GM12878 (cell line): ENCODE measurements at regions not wholly inside any gene's neighbourhood (a gene's known extent, or its start where the extent isn't known, plus 50 kb on each side); places are given as distances from the start of the nearest gene placed in this dataset.

Experiments
- ATF3 ChIP-seq: IDR thresholded peaks from 2 replicates; pipeline ENCODE4 v1.6.1; 2011; ENCODE audit warnings: low read depth, mild to moderate bottlenecking, low read length, moderate library complexity, borderline replicate concordance; ENCODE audit errors: extremely low read depth
- POU2F2 ChIP-seq: IDR thresholded peaks from 3 replicates; pipeline ENCODE4 v1.6.1; 2011; ENCODE audit warnings: low read depth, mild to moderate bottlenecking, low read length, borderline replicate concordance
- RAD21 ChIP-seq: IDR thresholded peaks from 2 replicates; pipeline ENCODE4 v1.6.1; 2011; ENCODE audit warnings: mild to moderate bottlenecking, low read depth, low read length, moderate library complexity; ENCODE audit not compliant: insufficient read depth
- TF ChIP-seq, protein P1 (sequence below), 3 experiments: IDR thresholded peaks in 2 of 3; conservative IDR thresholded peaks in 1 of 3; 2 replicates each; pipeline ENCODE4 v1.5.1; 2011; ENCODE audit warnings: low read depth in 3 of 3, low read length in 3 of 3, mild to moderate bottlenecking in 3 of 3, control low read depth in 2 of 3, moderate library complexity in 2 of 3, inconsistent platforms in 1 of 3, mixed read lengths in 1 of 3; ENCODE audit not compliant: control insufficient read depth in 2 of 3, insufficient read depth in 1 of 3; ENCODE audit errors: extremely low read depth in 1 of 3

- TF ChIP-seq ATF3 (no peak), POU2F2 (no peak), RAD21 (no peak)
- TF ChIP-seq, protein P1, sequence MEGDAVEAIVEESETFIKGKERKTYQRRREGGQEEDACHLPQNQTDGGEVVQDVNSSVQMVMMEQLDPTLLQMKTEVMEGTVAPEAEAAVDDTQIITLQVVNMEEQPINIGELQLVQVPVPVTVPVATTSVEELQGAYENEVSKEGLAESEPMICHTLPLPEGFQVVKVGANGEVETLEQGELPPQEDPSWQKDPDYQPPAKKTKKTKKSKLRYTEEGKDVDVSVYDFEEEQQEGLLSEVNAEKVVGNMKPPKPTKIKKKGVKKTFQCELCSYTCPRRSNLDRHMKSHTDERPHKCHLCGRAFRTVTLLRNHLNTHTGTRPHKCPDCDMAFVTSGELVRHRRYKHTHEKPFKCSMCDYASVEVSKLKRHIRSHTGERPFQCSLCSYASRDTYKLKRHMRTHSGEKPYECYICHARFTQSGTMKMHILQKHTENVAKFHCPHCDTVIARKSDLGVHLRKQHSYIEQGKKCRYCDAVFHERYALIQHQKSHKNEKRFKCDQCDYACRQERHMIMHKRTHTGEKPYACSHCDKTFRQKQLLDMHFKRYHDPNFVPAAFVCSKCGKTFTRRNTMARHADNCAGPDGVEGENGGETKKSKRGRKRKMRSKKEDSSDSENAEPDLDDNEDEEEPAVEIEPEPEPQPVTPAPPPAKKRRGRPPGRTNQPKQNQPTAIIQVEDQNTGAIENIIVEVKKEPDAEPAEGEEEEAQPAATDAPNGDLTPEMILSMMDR (IDR thresholded peaks at IDR 0.05 in 2 of 3, conservative IDR thresholded peaks at IDR 0.05 in 1 of 3; ENCODE audit: control insufficient read depth in 2 of 3, extremely low read depth in 1 of 3, insufficient read depth in 1 of 3, low read depth in 3 of 3, low read length in 3 of 3), result no peak
Measured at GRCh38 chr22:25508761-25509321, 55.6 kb upstream of the GRK3 start.
